Cardiac fibroblast (primary cell): ENCODE measurements at regions not wholly inside any gene's neighbourhood (a gene's known extent, or its start where the extent isn't known, plus 50 kb on each side); places are given as distances from the start of the nearest gene placed in this dataset.
A peak's percentile ranks its signal among the peaks of the same experiment; 100 is the strongest.

Source experiments
- DNase-seq, 2 donors: peaks; one replicate each; pipeline versions ENCODE4 v3.0.0 to v3.0.0-alpha.2; 2010; ENCODE audit warnings: low read depth in 2 of 2
- H3K4me3 ChIP-seq, 2 donors: replicated peaks in 1 of 2; 1 replicate in 1 of 2; 2 replicates in 1 of 2; pipeline ENCODE4 v1.5.1; 2011; ENCODE audit warnings: low read depth in 2 of 2, low read length in 2 of 2, mild to moderate bottlenecking in 2 of 2, moderate library complexity in 1 of 2
- TF ChIP-seq, protein P1 (sequence below): IDR thresholded peaks from one replicate; pipeline ENCODE4 v1.5.1; 2011; ENCODE audit warnings: low read depth, mild to moderate bottlenecking, low read length, inconsistent platforms

DNA sequence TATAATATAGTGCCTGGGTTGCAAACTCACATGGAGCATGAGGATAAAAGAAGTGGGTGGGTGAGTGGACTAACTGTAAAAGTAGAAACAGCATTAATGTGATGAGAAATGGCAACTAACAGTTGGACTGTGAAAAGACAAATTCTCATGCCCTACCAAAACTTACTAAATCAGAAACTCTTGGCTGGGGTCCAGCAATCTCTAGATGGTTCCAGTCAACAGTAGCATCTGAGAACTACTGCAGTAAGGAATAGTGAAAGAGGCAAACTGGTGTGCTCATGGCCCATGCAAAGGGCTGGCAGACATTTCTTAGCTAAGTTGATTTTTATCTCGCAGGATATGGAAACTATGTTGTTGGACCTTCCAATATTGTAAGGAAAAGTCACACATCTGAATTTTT, 150.3 kb downstream of the PIK3R1 start:
- TF ChIP-seq, protein P1, sequence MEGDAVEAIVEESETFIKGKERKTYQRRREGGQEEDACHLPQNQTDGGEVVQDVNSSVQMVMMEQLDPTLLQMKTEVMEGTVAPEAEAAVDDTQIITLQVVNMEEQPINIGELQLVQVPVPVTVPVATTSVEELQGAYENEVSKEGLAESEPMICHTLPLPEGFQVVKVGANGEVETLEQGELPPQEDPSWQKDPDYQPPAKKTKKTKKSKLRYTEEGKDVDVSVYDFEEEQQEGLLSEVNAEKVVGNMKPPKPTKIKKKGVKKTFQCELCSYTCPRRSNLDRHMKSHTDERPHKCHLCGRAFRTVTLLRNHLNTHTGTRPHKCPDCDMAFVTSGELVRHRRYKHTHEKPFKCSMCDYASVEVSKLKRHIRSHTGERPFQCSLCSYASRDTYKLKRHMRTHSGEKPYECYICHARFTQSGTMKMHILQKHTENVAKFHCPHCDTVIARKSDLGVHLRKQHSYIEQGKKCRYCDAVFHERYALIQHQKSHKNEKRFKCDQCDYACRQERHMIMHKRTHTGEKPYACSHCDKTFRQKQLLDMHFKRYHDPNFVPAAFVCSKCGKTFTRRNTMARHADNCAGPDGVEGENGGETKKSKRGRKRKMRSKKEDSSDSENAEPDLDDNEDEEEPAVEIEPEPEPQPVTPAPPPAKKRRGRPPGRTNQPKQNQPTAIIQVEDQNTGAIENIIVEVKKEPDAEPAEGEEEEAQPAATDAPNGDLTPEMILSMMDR, result no peak
- peak in 1 of 2 donors; percentile 18 for DNase-seq

DNA sequence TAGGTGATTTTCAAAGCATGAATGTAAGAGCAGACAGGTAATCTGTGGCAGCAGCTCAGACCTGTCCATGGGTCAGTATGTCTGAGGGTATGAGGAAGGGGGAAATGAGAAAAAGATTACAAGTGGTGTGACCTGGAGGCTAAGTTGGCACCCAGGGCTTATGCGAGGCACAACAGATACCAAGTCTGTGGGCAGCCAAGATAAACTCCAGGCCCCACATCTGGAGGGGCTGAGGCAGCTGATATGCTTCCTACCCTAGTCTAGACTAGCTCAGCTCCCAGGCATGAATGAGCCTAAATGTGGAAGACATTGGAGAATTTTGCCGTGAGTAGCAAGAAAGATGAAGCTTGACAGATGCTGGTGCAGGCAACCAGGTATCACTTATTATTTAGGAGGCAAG, 151.7 kb downstream of the PIK3R1 start:
- TF ChIP-seq, protein P1, result no peak
- H3K4me3 ChIP-seq, result no peak overlapping the region
- no peak for DNase-seq

More for the DNA sequence above, 150.3 kb downstream of the PIK3R1 start:
- no peak overlapping the region for H3K4me3 ChIP-seq

DNA sequence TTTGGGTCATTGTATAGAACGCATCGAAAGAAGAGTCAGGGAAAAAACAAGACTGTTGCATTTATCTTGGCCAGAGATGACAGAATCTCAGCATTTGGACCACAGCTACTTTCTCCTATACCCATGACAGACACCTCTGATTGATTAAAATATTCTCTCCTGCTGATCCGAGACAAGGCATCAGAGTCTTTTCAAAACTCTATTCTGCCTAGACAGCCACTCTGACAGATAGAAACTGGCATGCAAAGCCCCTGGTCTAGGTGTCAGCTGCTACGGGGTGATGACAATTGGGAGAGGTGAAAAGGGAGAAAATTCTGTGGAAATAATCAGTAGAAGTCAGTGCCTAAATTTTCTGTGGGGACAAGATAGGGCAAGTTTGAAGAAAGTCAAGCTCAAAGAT, 152.2 kb downstream of the PIK3R1 start:
- TF ChIP-seq, protein P1, result no peak
- no peak for DNase-seq
- no peak overlapping the region for H3K4me3 ChIP-seq

DNA sequence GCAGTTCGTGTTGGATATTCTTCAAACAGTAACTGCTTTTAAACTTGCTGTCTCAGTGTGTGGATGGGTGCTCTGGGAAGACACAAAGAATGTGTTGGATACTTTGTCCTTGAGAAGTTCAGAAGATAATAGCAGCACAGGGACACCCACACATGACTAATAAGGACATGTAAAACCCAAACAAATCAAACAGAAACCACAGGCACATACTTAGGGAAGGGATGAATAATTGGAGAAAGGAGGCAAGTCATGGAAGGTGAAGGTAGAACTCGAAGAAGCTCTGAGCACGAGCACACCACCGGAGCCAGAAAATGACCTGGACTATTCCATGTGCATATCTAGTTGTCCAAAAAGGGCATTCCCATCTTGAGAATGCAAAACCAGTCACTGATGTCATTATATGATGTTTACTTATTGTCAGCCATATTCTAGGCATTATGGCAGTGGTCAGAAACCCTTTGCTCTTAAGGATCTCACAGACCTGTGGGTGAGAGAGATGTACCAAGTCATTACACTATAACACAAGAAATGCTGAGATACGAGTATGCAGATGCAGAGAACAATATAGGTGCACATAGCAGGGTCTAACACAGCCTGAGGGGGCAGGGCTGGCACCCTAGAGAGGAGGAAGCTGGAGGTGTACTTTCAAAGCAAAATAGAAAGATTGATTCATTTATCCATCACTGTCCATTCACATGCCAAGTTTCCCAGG, 152.9 kb downstream of the PIK3R1 start:
- DNase-seq, result peak in 1 of 2 donors; percentile 21
- TF ChIP-seq, protein P1, result no peak
- no peak overlapping the region for H3K4me3 ChIP-seq

DNA sequence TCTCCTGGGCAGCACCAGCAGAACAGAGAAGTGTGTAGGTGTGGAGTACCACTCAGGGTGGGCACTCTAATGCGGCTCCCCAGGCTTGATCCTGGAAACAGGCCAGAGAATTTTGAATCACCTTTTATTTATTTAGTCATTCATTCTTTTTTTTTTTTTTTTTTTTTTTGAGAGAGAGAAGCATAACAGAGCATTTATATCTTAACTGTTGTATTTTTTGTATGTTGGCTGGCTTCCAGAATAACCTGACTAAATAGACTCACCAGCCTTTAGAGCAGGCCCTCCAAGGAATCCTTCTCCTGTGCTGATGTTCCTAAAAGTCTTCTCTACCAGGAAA, 153.4 kb downstream of the PIK3R1 start:
- H3K4me3 ChIP-seq, result no peak overlapping the region
- peak; percentile 17 to 45 for DNase-seq
- TF ChIP-seq, protein P1, result no peak

DNA sequence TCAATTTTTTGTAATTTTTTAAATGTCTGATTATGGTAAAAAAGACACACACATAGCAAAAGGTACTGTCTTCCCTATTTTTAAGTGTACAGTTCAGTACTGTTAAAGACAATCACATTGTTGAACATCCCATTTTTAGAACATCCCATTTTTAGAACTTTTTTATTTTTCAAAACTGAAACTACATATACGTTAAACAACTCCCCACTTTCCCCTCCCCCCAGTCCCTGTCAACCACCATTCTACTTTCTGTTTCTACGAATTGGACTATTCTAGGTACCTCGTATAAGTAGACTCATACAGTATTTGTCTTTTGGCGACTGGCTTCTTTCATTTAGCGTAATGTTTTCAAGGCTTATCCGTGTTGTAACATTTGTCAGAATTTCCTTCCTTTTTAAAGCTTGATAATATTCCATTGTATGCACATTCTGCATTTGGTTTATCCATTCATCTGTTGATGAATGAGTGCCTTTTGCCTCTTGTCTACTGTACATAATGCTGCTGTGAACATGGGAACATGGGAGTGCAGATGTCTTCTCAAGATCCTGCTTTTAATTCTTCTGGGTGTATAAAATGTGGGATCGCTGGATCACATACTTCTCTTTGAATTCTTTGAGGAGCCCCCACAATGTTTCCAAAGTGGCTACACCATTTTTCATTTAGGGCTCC, 154.0 kb downstream of the PIK3R1 start:
- TF ChIP-seq, protein P1, result no peak
- no peak for DNase-seq

DNA sequence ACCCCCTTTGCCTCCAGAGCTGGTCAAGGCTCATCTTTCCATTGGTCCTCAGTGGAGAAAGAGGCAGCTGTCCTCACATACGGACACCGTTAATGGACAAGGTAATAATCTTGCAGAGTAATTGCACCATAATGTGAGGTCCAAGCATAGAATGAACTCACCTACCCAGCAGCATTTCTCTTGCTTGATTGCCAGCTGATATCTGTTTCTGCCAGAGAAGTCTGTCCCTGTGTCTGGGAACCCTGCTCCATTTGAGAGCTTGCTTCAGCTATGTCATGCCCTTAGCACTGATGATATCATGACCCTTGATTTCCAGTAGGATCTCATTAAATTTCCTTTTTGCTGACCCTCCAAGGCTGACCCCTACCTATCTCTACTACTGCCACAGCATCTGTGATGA, 154.6 kb downstream of the PIK3R1 start:
- no peak overlapping the region for H3K4me3 ChIP-seq
- TF ChIP-seq, protein P1, result no peak
- no peak for DNase-seq

More for the DNA sequence above, 154.0 kb downstream of the PIK3R1 start:
- no peak overlapping the region for H3K4me3 ChIP-seq
